Testis (tissue), 2 donors: ENCODE measurements at regions not wholly inside any gene's neighbourhood (a gene's known extent, or its start where the extent isn't known, plus 50 kb on each side); places are given as distances from the start of the nearest gene placed in this dataset.

Experiments
- POLR2A ChIP-seq: fragments of 450-650 bp; IDR thresholded peaks from one replicate; pipeline ENCODE4 v1.6.1; 2017; ENCODE audit warnings: antibody characterized with exemption, mild to moderate bottlenecking, moderate library complexity
- TF ChIP-seq, protein P1 (sequence below), 3 experiments: fragments of 450-650 bp in 2 of 3; fragments of 200-600 bp in 1 of 3; sonication (generic) in 1 of 3; IDR thresholded peaks; one replicate each; pipeline ENCODE4 v1.5.1; 2016 to 2019; ENCODE audit warnings: antibody characterized with exemption in 3 of 3, mild to moderate bottlenecking in 2 of 3, moderate library complexity in 1 of 3

DNA sequence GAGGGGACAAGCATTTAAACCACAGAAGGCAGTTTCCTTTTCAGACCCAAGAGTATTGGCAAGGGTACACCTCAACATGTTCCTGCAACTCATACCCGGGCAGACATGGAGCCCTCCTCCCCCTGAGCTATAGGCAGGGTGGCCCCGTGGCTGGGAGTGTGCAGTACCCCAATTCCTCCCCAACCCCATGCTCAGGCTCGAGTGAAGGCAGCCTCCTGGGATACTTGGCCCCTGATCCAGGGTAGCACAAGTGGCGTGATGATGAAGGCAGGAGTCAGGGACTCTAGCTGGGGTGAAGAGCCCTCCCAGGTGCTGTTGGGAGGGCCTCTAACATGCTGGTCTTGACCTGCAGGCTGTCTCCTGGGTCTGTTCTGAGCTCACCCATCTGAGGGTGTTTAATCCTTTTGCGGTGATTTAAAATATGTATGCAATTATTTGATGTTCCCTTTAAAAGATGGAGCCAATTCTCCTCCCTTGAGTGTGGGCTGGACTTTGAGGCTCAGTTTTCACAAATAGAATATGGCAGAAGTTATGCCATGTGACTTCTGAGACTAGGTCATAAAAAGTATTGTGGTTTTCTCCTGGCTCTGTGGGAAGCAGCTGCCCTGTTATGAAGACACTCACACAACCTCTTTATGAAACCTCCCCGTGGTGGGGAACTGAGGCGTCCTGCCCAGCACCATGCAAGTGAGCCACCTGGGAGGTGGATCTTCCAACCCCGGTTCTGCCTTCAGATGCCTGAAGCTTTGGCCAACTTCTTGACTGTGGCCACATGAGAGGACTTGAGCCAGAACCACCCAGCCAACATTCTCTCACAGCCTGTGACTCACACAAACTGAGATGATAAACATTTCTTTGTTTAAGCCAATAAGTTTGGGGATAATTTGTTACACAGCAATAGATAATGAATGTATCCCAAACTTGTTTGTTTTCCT, 54.7 kb upstream of the NECTIN1 start:
- TF ChIP-seq, protein P1, sequence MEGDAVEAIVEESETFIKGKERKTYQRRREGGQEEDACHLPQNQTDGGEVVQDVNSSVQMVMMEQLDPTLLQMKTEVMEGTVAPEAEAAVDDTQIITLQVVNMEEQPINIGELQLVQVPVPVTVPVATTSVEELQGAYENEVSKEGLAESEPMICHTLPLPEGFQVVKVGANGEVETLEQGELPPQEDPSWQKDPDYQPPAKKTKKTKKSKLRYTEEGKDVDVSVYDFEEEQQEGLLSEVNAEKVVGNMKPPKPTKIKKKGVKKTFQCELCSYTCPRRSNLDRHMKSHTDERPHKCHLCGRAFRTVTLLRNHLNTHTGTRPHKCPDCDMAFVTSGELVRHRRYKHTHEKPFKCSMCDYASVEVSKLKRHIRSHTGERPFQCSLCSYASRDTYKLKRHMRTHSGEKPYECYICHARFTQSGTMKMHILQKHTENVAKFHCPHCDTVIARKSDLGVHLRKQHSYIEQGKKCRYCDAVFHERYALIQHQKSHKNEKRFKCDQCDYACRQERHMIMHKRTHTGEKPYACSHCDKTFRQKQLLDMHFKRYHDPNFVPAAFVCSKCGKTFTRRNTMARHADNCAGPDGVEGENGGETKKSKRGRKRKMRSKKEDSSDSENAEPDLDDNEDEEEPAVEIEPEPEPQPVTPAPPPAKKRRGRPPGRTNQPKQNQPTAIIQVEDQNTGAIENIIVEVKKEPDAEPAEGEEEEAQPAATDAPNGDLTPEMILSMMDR (IDR thresholded peaks at IDR 0.05): no peak
- TF ChIP-seq POLR2A: no peak
